BE2C (cell line): ENCODE measurements at regions not wholly inside any gene's neighbourhood (a gene's known extent, or its start where the extent isn't known, plus 50 kb on each side); places are given as distances from the start of the nearest gene placed in this dataset.

Experiments
- DNase-seq: peaks from one replicate; pipeline ENCODE4 v3.0.0-alpha.2; 2020
- H3K27me3 ChIP-seq: fragments of 250-450 bp; sonication (Bioruptor Pico); 2 replicates; pipeline ENCODE4 v1.5.1; 2020; ENCODE audit warnings: mild to moderate bottlenecking
- H3K36me3 ChIP-seq: fragments of 250-450 bp; sonication (Bioruptor Pico); 2 replicates; pipeline ENCODE4 v1.5.1; 2020; ENCODE audit warnings: mild to moderate bottlenecking
- H3K4me1 ChIP-seq: fragments of 250-450 bp; sonication (Bioruptor Pico); 2 replicates; pipeline ENCODE4 v1.5.1; 2020
- H3K4me3 ChIP-seq: 2 replicates; pipeline ENCODE4 v1.5.1; 2011; ENCODE audit warnings: low read depth, low read length
- H3K9me3 ChIP-seq: fragments of 250-450 bp; sonication (Bioruptor Pico); 2 replicates; pipeline ENCODE4 v1.5.1; 2020
- TF ChIP-seq, protein P1 (sequence below): IDR thresholded peaks from 2 replicates; pipeline ENCODE4 v1.5.1; 2012; ENCODE audit warnings: mild to moderate bottlenecking, low read depth, low read length

DNA sequence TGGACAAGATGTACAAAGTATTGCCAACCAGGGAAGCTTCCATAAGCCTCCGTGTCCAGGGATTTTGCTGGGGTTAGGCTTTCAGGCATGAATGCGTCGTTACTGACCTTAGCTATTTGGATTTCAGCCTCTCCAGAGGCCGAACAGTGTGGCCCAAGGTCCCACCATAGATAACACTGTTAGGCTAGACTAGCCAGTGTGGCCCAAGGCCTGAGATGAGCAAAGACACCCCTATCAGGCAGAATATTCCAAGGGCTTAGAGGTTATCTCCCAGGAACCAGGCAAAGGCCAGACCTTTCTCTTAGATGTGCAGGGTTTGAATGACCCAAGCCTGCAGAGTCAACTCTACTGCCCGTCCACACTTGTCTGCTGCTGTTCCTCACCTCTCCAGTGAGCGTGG lies 131.7 kb upstream of the NDUFV2 start:
- Histone ChIP-seq H3K9me3 (no peaks in the 10 kb centered on the region), H3K36me3 (no peaks in the 10 kb centered on the region), H3K27me3 (no peaks in the 10 kb centered on the region), H3K4me3 (no peak overlapping the region), H3K4me1 (no peaks in the 10 kb centered on the region)
- no peak for DNase-seq
- TF ChIP-seq, protein P1, sequence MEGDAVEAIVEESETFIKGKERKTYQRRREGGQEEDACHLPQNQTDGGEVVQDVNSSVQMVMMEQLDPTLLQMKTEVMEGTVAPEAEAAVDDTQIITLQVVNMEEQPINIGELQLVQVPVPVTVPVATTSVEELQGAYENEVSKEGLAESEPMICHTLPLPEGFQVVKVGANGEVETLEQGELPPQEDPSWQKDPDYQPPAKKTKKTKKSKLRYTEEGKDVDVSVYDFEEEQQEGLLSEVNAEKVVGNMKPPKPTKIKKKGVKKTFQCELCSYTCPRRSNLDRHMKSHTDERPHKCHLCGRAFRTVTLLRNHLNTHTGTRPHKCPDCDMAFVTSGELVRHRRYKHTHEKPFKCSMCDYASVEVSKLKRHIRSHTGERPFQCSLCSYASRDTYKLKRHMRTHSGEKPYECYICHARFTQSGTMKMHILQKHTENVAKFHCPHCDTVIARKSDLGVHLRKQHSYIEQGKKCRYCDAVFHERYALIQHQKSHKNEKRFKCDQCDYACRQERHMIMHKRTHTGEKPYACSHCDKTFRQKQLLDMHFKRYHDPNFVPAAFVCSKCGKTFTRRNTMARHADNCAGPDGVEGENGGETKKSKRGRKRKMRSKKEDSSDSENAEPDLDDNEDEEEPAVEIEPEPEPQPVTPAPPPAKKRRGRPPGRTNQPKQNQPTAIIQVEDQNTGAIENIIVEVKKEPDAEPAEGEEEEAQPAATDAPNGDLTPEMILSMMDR = no peak

DNA sequence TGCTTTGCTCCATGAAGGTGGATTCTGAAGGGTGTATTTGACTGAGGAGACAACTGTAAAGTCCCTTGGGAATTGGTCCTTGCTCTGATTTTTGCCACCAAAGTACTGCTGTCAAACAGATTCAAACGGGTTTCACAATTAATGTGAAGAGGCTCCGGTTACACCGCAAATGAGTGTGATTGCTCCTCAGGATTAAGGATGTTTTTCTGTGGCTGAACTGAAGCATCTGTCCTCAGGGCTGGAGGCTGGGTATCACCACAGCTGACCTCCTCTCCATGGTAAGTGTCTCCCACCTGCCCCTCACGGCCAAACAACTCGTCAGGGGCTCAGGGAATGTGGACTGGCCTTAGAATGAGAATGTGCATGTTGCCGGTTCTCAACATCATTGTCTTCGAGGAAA lies 130.4 kb upstream of the NDUFV2 start:
- Histone ChIP-seq H3K36me3 (no peaks in the 10 kb centered on the region), H3K4me3 (no peak overlapping the region), H3K9me3 (no peaks in the 10 kb centered on the region), H3K27me3 (no peaks in the 10 kb centered on the region), H3K4me1 (no peaks in the 10 kb centered on the region)
- TF ChIP-seq, protein P1 = no peak
- DNase-seq = no peak

DNA sequence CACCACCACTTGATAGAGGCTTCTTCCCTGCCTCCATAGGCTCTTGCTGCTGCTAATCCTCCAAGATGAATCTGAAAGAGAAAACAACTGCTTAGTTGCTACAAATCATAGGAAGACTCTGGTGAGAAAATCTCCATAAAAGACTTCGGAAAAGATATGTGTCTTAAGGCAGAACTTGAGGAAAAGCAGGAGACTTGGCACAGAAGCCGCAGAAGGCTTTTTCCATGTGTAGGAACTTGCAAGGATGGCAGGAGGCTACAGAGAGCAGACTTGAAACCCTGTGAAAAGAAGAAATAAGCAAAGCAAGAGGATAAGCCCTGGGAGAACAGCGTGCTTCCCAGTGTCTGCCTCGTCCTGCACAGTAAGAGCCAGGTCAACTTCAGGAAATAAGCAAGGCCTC lies 128.2 kb upstream of the NDUFV2 start:
- TF ChIP-seq, protein P1 = no peak
- no peak overlapping the region for H3K4me3 ChIP-seq
- H3K36me3 ChIP-seq = no peaks in the 10 kb centered on the region
- no peaks in the 10 kb centered on the region for H3K4me1 ChIP-seq
- no peak for DNase-seq
- no peaks in the 10 kb centered on the region for H3K27me3 ChIP-seq
- H3K9me3 ChIP-seq = no peaks in the 10 kb centered on the region

DNA sequence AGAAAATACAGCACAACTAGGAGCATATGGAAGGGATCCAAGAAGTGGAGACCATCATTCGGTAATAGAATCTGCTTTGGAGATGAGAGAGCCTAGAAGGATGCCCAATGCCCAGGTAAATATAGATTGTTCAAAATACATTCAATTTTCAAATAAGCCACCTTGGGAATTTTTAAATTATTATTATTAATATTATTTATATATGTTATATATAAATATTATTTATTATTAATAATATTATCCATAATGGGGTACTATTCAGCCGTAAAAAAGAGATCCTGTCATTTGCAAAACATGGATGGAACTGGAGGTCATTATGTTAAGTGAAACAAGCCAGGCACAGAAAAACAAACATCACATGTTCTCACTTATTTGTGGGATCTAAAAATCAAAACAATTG lies 127.8 kb upstream of the NDUFV2 start:
- H3K36me3 ChIP-seq = no peaks in the 10 kb centered on the region
- TF ChIP-seq, protein P1 = no peak
- DNase-seq = no peak
- no peak overlapping the region for H3K4me3 ChIP-seq
- H3K27me3 ChIP-seq = no peaks in the 10 kb centered on the region
- H3K4me1 ChIP-seq = no peaks in the 10 kb centered on the region
- no peaks in the 10 kb centered on the region for H3K9me3 ChIP-seq

DNA sequence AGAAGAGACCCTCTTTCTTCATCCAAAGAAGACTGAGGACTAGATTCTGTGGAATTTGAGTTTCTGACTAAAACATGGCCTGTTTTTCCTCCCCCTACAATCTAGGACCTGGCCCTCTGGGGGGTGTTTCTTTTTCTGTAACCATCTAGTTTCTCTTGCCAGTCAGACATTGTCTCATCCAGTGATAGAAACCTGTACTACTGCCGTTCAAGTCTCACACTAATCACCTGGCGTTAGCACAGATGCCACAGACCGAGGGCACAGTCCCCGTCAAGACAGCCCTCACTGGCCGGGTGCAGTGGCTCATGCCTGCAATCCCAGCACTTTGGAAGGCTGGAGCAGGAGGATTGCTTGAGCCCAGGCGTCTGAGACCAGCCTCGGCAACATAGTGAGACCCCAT lies 126.9 kb upstream of the NDUFV2 start:
- H3K36me3 ChIP-seq = no peaks in the 10 kb centered on the region
- DNase-seq = no peak
- no peaks in the 10 kb centered on the region for H3K4me1 ChIP-seq
- no peaks in the 10 kb centered on the region for H3K27me3 ChIP-seq
- H3K9me3 ChIP-seq = no peaks in the 10 kb centered on the region
- TF ChIP-seq, protein P1 = no peak
- no peak overlapping the region for H3K4me3 ChIP-seq

DNA sequence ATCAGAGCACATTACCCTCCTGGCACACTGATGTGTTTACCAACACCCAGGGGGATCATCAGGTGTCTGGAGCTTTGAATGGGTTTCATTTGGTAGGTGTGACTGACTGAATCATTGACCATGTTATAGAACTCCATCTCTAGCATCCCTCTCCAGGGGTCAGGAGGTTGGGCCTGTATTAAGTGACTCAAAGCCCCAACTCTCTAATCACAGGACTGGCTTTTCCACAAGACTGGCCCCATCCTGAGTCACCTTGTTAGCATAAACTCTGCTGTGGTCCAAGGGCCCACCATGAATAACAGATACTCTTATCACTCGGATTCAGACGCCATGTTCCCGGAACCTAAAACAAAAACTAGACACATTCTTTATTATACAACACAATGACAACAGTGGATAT lies 125.9 kb upstream of the NDUFV2 start:
- H3K9me3 ChIP-seq = no peaks in the 10 kb centered on the region
- no peak for DNase-seq
- TF ChIP-seq, protein P1 = no peak

More for the DNA sequence above, 125.9 kb upstream of the NDUFV2 start:
- H3K36me3 ChIP-seq = no peaks in the 10 kb centered on the region
- no peak overlapping the region for H3K4me3 ChIP-seq
- H3K27me3 ChIP-seq = no peaks in the 10 kb centered on the region
- H3K4me1 ChIP-seq = no peaks in the 10 kb centered on the region
